NB4 (cell line): ENCODE measurements at regions not wholly inside any gene's neighbourhood (a gene's known extent, or its start where the extent isn't known, plus 50 kb on each side); places are given as distances from the start of the nearest gene placed in this dataset.

Source experiments
- CTCF ChIP-seq: IDR thresholded peaks from one replicate; pipeline ENCODE4 v1.5.1; 2012; ENCODE audit warnings: low read depth, low read length
- MAX ChIP-seq: IDR thresholded peaks from 2 replicates; pipeline ENCODE4 v1.6.1; 2011; ENCODE audit warnings: low read depth, low read length
- MYC ChIP-seq: IDR thresholded peaks from 2 replicates; pipeline ENCODE4 v1.6.1; 2011; ENCODE audit warnings: low read depth, low read length
- POLR2A ChIP-seq: IDR thresholded peaks from 2 replicates; pipeline ENCODE4 v1.6.1; 2011; ENCODE audit warnings: mild to moderate bottlenecking; ENCODE audit not compliant: insufficient read length; ENCODE audit errors: extremely low read depth

GRCh38 chr14:30296931-30297405 lies 262.0 kb upstream of the G2E3 start:
- TF ChIP-seq MAX (no peak), CTCF (no peak), POLR2A (no peak), MYC (no peak)
